Liver (tissue), 8 donors: ENCODE measurements at regions not wholly inside any gene's neighbourhood (a gene's known extent, or its start where the extent isn't known, plus 50 kb on each side); places are given as distances from the start of the nearest gene placed in this dataset.
A peak's percentile ranks its signal among the peaks of the same experiment; 100 is the strongest.

Experiments
- DNase-seq: peaks from one replicate; pipeline ENCODE4 v3.0.0-alpha.2; 2017; ENCODE audit warnings: low spot score
- H3K27ac ChIP-seq, 2 donors: one replicate each; pipeline ENCODE4 v1.7.0; 2013; ENCODE audit warnings: inconsistent platforms in 2 of 2, low read length in 2 of 2, control low read depth in 1 of 2, low read depth in 1 of 2, mild to moderate bottlenecking in 1 of 2
- H3K27me3 ChIP-seq, 4 donors: one replicate each; pipeline versions ENCODE4 v1.6.1 to v1.7.0; 2013; ENCODE audit warnings: low read length in 3 of 4, inconsistent platforms in 1 of 4, mild to moderate bottlenecking in 1 of 4, moderate library complexity in 1 of 4; ENCODE audit not compliant: control insufficient read depth in 4 of 4, insufficient read depth in 4 of 4
- H3K36me3 ChIP-seq, 4 donors: one replicate each; pipeline versions ENCODE4 v1.6.1 to v1.7.0; 2013; ENCODE audit warnings: low read length in 3 of 4, mild to moderate bottlenecking in 3 of 4, low read depth in 1 of 4, moderate library complexity in 1 of 4; ENCODE audit not compliant: control insufficient read depth in 4 of 4, insufficient read depth in 3 of 4
- H3K4me1 ChIP-seq, 4 donors: one replicate each; pipeline versions ENCODE4 v1.6.1 to v1.7.0; 2013; ENCODE audit warnings: low read length in 3 of 4, mild to moderate bottlenecking in 3 of 4, moderate library complexity in 1 of 4; ENCODE audit not compliant: control insufficient read depth in 4 of 4, insufficient read depth in 4 of 4
- H3K4me3 ChIP-seq, 3 donors: one replicate each; pipeline versions ENCODE4 v1.6.1 to v1.7.0; 2013; ENCODE audit warnings: low read length in 3 of 3, control low read depth in 1 of 3, low read depth in 1 of 3, mild to moderate bottlenecking in 1 of 3
- H3K9ac ChIP-seq, 2 donors: one replicate each; pipeline ENCODE4 v1.7.0; 2013; ENCODE audit warnings: low read length in 2 of 2, mild to moderate bottlenecking in 2 of 2, moderate library complexity in 2 of 2, control low read depth in 1 of 2, low read depth in 1 of 2
- H3K9me3 ChIP-seq, 4 donors: one replicate each; pipeline versions ENCODE4 v1.6.1 to v1.7.0; 2013; ENCODE audit warnings: low read length in 3 of 4; ENCODE audit not compliant: control insufficient read depth in 4 of 4
- FOXA2 ChIP-seq: IDR thresholded peaks from 2 replicates; pipeline ENCODE4 v1.6.1; 2016; ENCODE audit warnings: antibody characterized with exemption
- GABPA ChIP-seq, 2 donors: IDR thresholded peaks in 1 of 2; conservative IDR thresholded peaks in 1 of 2; 2 replicates each; pipeline ENCODE4 v1.6.1; 2016; ENCODE audit warnings: antibody characterized with exemption in 2 of 2, mild to moderate bottlenecking in 1 of 2, moderate library complexity in 1 of 2
- HNF4A ChIP-seq, 2 donors: conservative IDR thresholded peaks; 2 replicates each; pipeline ENCODE4 v1.6.1; 2016; ENCODE audit warnings: antibody characterized with exemption in 2 of 2, mild to moderate bottlenecking in 2 of 2
- HNF4G ChIP-seq: IDR thresholded peaks from 2 replicates; pipeline ENCODE4 v1.6.1; 2016; ENCODE audit warnings: antibody characterized with exemption
- JUND ChIP-seq, 2 donors: IDR thresholded peaks; 2 replicates each; pipeline ENCODE4 v1.6.1; 2016; ENCODE audit warnings: antibody characterized with exemption in 2 of 2
- NR2F2 ChIP-seq: IDR thresholded peaks from 2 replicates; pipeline ENCODE4 v1.6.1; 2016; ENCODE audit warnings: antibody characterized with exemption
- RAD21 ChIP-seq, 2 donors: IDR thresholded peaks; 2 replicates each; pipeline ENCODE4 v1.6.1; 2016; ENCODE audit warnings: antibody characterized with exemption in 2 of 2, mild to moderate bottlenecking in 2 of 2
- RXRA ChIP-seq, 2 donors: IDR thresholded peaks; 2 replicates each; pipeline ENCODE4 v1.6.1; 2017 to 2018; ENCODE audit warnings: antibody characterized with exemption in 2 of 2, mild to moderate bottlenecking in 1 of 2
- SP1 ChIP-seq: IDR thresholded peaks from 2 replicates; pipeline ENCODE4 v1.6.1; 2018; ENCODE audit warnings: antibody characterized with exemption, mild to moderate bottlenecking
- TAF1 ChIP-seq: conservative IDR thresholded peaks from 2 replicates; pipeline ENCODE4 v1.6.1; 2016; ENCODE audit warnings: antibody characterized with exemption, mild to moderate bottlenecking
- YY1 ChIP-seq: IDR thresholded peaks from 2 replicates; pipeline ENCODE4 v1.6.1; 2016; ENCODE audit warnings: antibody characterized with exemption, mild to moderate bottlenecking
- WGBS: extraction: QIAGEN DNeasy Blood & Tissue Kit; methylation state at CpG from one replicate; pipeline ENCODE4 v1.1.7; 2013; 5-methylcytosine and 5-hydroxymethylcytosine counted together
- TF ChIP-seq, protein P1 (sequence below): IDR thresholded peaks from 2 replicates; pipeline ENCODE4 v1.6.1; 2016; ENCODE audit warnings: antibody characterized with exemption, mild to moderate bottlenecking
- TF ChIP-seq, protein P2 (sequence below): IDR thresholded peaks from 2 replicates; pipeline ENCODE4 v1.6.1; 2016; ENCODE audit warnings: antibody characterized with exemption
- TF ChIP-seq, protein P3 (sequence below): fragments of 150-350 bp; IDR thresholded peaks from 2 replicates; pipeline ENCODE4 v1.5.1; 2017; ENCODE audit warnings: improper control_type of control experiment, low read depth, low read length; ENCODE audit not compliant: missing input control
- TF ChIP-seq, protein P4 (sequence below): IDR thresholded peaks from 2 replicates; pipeline ENCODE4 v1.6.1; 2016; ENCODE audit warnings: antibody characterized with exemption
- donor health status: healthy.
- donor health status: healthy.
- donor health status: healthy.
- donor health status: healthy.
- donor health status: healthy.

DNA sequence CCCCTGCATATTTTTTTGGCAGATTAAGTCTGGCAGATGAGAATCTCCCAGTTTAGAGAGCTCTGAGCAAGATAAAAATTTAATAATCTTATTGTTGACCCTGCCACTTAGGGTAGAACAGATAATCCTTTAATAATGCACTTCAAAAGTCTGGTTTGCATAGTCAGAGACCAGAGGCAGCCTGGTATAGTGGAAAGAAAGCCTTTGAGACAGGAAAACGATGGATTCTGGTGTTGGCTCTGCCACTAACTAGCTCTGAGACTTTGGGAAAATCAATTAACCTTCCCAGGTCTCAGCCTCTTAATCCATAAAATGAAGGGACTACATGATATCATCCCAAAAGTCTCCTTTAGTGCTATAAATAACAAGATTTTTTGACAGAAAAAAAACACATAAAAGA lies 824.5 kb downstream of the STIM2 start (continued):
- TF ChIP-seq, protein P1, sequence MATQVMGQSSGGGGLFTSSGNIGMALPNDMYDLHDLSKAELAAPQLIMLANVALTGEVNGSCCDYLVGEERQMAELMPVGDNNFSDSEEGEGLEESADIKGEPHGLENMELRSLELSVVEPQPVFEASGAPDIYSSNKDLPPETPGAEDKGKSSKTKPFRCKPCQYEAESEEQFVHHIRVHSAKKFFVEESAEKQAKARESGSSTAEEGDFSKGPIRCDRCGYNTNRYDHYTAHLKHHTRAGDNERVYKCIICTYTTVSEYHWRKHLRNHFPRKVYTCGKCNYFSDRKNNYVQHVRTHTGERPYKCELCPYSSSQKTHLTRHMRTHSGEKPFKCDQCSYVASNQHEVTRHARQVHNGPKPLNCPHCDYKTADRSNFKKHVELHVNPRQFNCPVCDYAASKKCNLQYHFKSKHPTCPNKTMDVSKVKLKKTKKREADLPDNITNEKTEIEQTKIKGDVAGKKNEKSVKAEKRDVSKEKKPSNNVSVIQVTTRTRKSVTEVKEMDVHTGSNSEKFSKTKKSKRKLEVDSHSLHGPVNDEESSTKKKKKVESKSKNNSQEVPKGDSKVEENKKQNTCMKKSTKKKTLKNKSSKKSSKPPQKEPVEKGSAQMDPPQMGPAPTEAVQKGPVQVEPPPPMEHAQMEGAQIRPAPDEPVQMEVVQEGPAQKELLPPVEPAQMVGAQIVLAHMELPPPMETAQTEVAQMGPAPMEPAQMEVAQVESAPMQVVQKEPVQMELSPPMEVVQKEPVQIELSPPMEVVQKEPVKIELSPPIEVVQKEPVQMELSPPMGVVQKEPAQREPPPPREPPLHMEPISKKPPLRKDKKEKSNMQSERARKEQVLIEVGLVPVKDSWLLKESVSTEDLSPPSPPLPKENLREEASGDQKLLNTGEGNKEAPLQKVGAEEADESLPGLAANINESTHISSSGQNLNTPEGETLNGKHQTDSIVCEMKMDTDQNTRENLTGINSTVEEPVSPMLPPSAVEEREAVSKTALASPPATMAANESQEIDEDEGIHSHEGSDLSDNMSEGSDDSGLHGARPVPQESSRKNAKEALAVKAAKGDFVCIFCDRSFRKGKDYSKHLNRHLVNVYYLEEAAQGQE, result no peak
- TF ChIP-seq FOXA2, result no peak
- no peak for TF ChIP-seq GABPA (IDR thresholded peaks at IDR 0.05 in 1 of 2, conservative IDR thresholded peaks at IDR 0.05 in 1 of 2)
- TF ChIP-seq HNF4G, result no peak
- no peak for TF ChIP-seq RAD21 (IDR thresholded peaks at IDR 0.05)
- no peak for TF ChIP-seq NR2F2
- TF ChIP-seq, protein P2, sequence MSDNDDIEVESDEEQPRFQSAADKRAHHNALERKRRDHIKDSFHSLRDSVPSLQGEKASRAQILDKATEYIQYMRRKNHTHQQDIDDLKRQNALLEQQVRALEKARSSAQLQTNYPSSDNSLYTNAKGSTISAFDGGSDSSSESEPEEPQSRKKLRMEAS, result no peak
- TF ChIP-seq TAF1, result no peak
- TF ChIP-seq SP1, result no peak

DNA sequence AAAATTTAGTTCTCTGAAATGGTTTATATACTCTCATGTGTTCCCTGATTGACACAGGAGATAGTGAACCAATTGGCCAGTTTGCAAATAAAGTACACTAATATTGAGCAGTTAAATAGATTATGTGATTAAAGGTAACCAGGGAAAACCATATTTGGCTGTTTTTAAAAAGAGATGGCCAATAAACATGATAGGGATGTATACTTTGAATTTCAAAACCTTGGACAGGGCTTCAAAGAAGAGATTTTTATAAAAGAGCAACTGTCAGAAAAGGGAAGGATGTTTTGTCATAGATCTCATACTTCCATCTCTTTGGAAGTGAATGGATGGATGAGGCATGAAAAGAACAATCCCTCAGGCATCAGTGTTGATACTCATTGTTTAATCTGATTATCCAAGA lies 825.3 kb downstream of the STIM2 start:
- Histone ChIP-seq H3K27ac (no peak overlapping the region), H3K27me3 (no peaks in the 10 kb centered on the region), H3K9me3 (no peaks in the 10 kb centered on the region), H3K36me3 (no peaks in the 10 kb centered on the region), H3K4me3 (no peak overlapping the region), H3K9ac (no peak overlapping the region), H3K4me1 (no peaks in the 10 kb centered on the region)
- TF ChIP-seq, protein P3, sequence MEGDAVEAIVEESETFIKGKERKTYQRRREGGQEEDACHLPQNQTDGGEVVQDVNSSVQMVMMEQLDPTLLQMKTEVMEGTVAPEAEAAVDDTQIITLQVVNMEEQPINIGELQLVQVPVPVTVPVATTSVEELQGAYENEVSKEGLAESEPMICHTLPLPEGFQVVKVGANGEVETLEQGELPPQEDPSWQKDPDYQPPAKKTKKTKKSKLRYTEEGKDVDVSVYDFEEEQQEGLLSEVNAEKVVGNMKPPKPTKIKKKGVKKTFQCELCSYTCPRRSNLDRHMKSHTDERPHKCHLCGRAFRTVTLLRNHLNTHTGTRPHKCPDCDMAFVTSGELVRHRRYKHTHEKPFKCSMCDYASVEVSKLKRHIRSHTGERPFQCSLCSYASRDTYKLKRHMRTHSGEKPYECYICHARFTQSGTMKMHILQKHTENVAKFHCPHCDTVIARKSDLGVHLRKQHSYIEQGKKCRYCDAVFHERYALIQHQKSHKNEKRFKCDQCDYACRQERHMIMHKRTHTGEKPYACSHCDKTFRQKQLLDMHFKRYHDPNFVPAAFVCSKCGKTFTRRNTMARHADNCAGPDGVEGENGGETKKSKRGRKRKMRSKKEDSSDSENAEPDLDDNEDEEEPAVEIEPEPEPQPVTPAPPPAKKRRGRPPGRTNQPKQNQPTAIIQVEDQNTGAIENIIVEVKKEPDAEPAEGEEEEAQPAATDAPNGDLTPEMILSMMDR, result no peak
- TF ChIP-seq, protein P4, sequence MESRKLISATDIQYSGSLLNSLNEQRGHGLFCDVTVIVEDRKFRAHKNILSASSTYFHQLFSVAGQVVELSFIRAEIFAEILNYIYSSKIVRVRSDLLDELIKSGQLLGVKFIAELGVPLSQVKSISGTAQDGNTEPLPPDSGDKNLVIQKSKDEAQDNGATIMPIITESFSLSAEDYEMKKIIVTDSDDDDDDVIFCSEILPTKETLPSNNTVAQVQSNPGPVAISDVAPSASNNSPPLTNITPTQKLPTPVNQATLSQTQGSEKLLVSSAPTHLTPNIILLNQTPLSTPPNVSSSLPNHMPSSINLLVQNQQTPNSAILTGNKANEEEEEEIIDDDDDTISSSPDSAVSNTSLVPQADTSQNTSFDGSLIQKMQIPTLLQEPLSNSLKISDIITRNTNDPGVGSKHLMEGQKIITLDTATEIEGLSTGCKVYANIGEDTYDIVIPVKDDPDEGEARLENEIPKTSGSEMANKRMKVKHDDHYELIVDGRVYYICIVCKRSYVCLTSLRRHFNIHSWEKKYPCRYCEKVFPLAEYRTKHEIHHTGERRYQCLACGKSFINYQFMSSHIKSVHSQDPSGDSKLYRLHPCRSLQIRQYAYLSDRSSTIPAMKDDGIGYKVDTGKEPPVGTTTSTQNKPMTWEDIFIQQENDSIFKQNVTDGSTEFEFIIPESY, result no peak
- TF ChIP-seq HNF4A (conservative IDR thresholded peaks at IDR 0.05) (no peak), SP1 (no peak)
- no peak for DNase-seq

DNA sequence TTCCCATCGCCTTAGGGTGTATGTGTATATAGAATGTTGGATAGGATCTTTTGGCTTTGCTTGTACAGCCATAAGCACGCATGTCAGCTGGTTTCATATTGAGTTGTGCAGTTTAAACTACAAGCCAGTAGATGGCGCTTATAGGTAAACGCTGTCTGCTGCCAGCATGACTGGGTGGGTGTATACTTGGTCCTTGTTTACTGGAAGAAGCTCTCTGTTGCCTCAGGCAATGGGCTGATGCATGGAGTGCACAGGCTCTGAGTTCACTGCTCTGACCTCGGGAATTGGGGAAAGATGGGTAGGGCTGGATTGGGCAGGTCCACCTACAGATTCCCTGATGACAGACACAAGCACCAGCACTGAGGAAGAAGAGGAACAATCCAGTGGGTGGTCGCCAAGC lies 831.5 kb downstream of the STIM2 start:
- 34% methylated on average over 6 of the region's 6 CpGs for WGBS
- no peak overlapping the region for H3K4me3 ChIP-seq
- no peak for DNase-seq
- TF ChIP-seq RXRA (IDR thresholded peaks at IDR 0.05) (no peak), TAF1 (no peak), FOXA2 (no peak), JUND (IDR thresholded peaks at IDR 0.05) (no peak), HNF4A (conservative IDR thresholded peaks at IDR 0.05) (no peak), HNF4G (no peak), NR2F2 (no peak), YY1 (peak; percentile 72)
- TF ChIP-seq, protein P1, result no peak
- TF ChIP-seq, protein P2, result no peak
- TF ChIP-seq, protein P4, result no peak

More for the DNA sequence above, 831.5 kb downstream of the STIM2 start:
- no peaks in the 10 kb centered on the region for H3K9me3 ChIP-seq
- H3K9ac ChIP-seq, result no peak overlapping the region
- no peak overlapping the region for H3K27ac ChIP-seq
- no peaks in the 10 kb centered on the region for H3K27me3 ChIP-seq
- peaks cover 2 to 9% (median 4%) of the 10 kb centered on the region in 4 donors for H3K4me1 ChIP-seq
- no peaks in the 10 kb centered on the region for H3K36me3 ChIP-seq
